RWPE1 (cell line): ENCODE measurements at regions not wholly inside any gene's neighbourhood (a gene's known extent, or its start where the extent isn't known, plus 50 kb on each side); places are given as distances from the start of the nearest gene placed in this dataset.

Source experiments
- CTCF ChIA-PET: fragments of 350-600 bp; sonication (Branson Sonifier 250); formaldehyde crosslinking; extraction: SDS; loops from one replicate; lab custom pipeline; 2021; lab: Yijun Ruan, JAX
- POLR2A ChIA-PET: fragments of 400-600 bp; formaldehyde crosslinking; extraction: SDS; loops from one replicate; lab custom pipeline; 2020; ENCODE audit warnings: antibody characterized with exemption; ENCODE audit not compliant: low non-redundant PET; lab: Yijun Ruan, JAX
- DNase-seq: peaks from one replicate; pipeline ENCODE4 v3.0.0; 2012; ENCODE audit warnings: low spot score
- H3K27ac ChIP-seq: fragments of 450-650 bp; 2 replicates; pipeline ENCODE4 v1.5.1; 2017
- CTCF ChIP-seq: fragments of 450-650 bp; conservative IDR thresholded peaks from 2 replicates; pipeline ENCODE4 v1.5.1; 2017; ENCODE audit warnings: low read depth, mild to moderate bottlenecking

DNA sequence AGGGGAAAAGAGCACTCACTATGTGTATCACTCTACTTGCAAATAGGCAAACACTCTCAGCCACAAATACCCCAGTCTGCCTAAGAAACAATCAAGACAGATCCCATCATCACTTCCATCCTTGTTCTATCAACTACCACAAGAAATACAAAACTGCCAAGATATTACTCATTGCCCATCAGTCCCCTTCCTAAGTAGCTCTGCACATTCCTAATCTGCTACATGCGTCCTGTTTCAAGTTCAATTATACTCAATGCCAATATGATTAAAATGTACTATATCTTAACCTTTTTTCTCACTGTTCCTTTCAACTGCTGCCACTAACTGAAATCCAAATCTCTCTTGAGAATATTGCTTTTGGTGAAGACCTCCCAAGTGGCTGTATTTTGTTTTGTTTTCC, 1688.4 kb downstream of the PLA2G4A start:
- no peak for TF ChIP-seq CTCF
- CTCF ChIA-PET, result no interaction called here
- H3K27ac ChIP-seq, result no peak overlapping the region
- POLR2A ChIA-PET, result no interaction called here
- no peak for DNase-seq

DNA sequence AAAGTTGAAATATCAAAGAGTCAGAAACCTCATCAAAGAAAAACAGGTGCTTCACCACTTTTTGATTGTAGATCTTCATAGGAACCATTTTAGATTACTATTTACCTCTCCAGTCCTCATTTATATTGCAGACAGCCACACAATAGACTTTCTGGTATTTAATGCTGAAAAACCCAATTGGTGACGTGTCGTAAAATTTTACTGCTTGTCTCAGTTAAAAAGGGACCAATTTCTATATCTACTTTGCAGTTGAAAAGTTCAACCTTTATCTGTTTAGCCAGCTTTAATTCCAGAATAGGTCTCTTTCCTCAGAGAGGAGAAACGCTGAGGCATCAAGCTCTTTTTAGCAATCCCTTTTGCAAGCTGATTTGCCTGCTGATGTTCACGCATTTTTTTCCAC, 1722.4 kb downstream of the PLA2G4A start:
- no peak for DNase-seq

GRCh38 chr1:188557053-188557452, 1728.3 kb downstream of the PLA2G4A start:
- DNase-seq, result no peak
- no peak overlapping the region for H3K27ac ChIP-seq
- TF ChIP-seq CTCF, result no peak
- POLR2A ChIA-PET, result no interaction called here
- CTCF ChIA-PET, result no interaction called here

More for the DNA sequence above, 1722.4 kb downstream of the PLA2G4A start:
- ChIA-PET POLR2A (no interaction called here), CTCF (no interaction called here)
- TF ChIP-seq CTCF, result no peak
- no peak overlapping the region for H3K27ac ChIP-seq

- TF ChIP-seq CTCF, result no peak
- CTCF ChIA-PET, result no interaction called here
- no peak overlapping the region for H3K27ac ChIP-seq
- POLR2A ChIA-PET, result no interaction called here
- DNase-seq, result no peak
Observed at GRCh38 chr1:188582911-188583532, 1754.3 kb downstream of the PLA2G4A start.

- H3K27ac ChIP-seq, result no peak overlapping the region
- ChIA-PET POLR2A (no interaction called here), CTCF (interaction anchor here (0.7 kb wide), 1 partner anchor 11 kb away, joined by 5 read pairs; no protein-coding TSS in a partner anchor)
- no peak for TF ChIP-seq CTCF
- DNase-seq, result no peak
Observed at GRCh38 chr1:188584119-188584518, 1755.4 kb downstream of the PLA2G4A start.

GRCh38 chr1:188590641-188591040, 1761.9 kb downstream of the PLA2G4A start:
- DNase-seq, result no peak
- CTCF ChIA-PET, result no interaction called here
- POLR2A ChIA-PET, result no interaction called here
- no peak overlapping the region for H3K27ac ChIP-seq
- no peak for TF ChIP-seq CTCF
